22Rv1 (cell line): ENCODE measurements at regions not wholly inside any gene's neighbourhood (a gene's known extent, or its start where the extent isn't known, plus 50 kb on each side); places are given as distances from the start of the nearest gene placed in this dataset.

ENCODE experiments used
- ZFX ChIP-seq: fragments of 450-650 bp; IDR thresholded peaks from 2 replicates; pipeline ENCODE4 v1.6.1; 2017; ENCODE audit warnings: antibody characterized with exemption, borderline replicate concordance
- TF ChIP-seq, protein P1 (sequence below): fragments of 450-650 bp; IDR thresholded peaks from 2 replicates; pipeline ENCODE4 v1.5.1; 2017; ENCODE audit warnings: mild to moderate bottlenecking

DNA sequence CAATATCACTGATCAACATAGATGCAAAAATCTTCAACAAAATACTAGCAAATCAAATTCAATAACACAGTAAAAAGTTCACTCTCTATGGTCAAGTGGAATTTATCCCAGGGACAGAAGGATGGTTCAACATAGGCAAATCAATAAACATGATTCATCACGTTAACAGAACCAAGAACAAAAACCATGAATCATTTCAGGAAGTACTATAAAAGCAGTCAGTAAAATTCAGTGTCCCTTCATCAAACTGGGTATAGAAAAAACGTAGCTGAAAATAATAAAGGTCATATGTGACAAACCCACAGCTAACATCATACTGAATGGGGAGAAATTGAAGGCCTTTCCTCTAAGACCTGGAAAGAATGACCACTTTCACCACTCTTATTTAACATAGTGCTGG lies 172.1 kb downstream of the POLR2M start:
- TF ChIP-seq, protein P1, sequence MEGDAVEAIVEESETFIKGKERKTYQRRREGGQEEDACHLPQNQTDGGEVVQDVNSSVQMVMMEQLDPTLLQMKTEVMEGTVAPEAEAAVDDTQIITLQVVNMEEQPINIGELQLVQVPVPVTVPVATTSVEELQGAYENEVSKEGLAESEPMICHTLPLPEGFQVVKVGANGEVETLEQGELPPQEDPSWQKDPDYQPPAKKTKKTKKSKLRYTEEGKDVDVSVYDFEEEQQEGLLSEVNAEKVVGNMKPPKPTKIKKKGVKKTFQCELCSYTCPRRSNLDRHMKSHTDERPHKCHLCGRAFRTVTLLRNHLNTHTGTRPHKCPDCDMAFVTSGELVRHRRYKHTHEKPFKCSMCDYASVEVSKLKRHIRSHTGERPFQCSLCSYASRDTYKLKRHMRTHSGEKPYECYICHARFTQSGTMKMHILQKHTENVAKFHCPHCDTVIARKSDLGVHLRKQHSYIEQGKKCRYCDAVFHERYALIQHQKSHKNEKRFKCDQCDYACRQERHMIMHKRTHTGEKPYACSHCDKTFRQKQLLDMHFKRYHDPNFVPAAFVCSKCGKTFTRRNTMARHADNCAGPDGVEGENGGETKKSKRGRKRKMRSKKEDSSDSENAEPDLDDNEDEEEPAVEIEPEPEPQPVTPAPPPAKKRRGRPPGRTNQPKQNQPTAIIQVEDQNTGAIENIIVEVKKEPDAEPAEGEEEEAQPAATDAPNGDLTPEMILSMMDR = no peak
- TF ChIP-seq ZFX = no peak
